Stimulated activated CD8-positive, alpha-beta memory T cell treated with anti-CD3 and anti-CD28 coated beads, Interleukin-12 subunit alpha, Interleukin-12 subunit beta, amount 100 ng/mL, for 1 hour (primary cell): ENCODE measurements at regions not wholly inside any gene's neighbourhood (a gene's known extent, or its start where the extent isn't known, plus 50 kb on each side); places are given as distances from the start of the nearest gene placed in this dataset.
"Not testable (repeated sequence)": the region's sequence is repeated elsewhere in the genome, so short reads cannot be mapped to it uniquely, and the experiment has no call there.

Experiments used
- DNase-seq: peaks from one replicate; pipeline ENCODE4 v3.0.0-alpha.2; 2020; ENCODE audit warnings: low read depth

DNA sequence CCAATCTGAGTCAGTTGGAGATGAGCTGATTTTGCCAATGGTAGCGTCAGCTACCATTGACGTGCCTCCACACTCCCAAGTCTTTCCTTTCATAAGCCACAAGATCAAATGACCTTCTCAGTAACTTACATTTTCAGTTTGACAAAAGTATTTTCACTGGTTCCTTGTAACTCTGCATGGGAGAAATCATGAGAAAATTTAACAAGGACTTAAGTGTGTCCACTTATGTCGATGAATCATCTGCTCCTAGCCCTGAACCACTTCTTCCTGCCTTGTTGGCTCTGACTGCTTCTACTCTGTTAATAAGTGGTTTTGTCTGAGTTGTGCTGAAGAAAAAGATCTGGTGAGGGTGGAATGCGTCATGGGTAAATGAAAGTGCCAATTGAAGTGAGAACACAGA, 101.2 kb downstream of the NFKBIZ start:
- no peak for DNase-seq

DNA sequence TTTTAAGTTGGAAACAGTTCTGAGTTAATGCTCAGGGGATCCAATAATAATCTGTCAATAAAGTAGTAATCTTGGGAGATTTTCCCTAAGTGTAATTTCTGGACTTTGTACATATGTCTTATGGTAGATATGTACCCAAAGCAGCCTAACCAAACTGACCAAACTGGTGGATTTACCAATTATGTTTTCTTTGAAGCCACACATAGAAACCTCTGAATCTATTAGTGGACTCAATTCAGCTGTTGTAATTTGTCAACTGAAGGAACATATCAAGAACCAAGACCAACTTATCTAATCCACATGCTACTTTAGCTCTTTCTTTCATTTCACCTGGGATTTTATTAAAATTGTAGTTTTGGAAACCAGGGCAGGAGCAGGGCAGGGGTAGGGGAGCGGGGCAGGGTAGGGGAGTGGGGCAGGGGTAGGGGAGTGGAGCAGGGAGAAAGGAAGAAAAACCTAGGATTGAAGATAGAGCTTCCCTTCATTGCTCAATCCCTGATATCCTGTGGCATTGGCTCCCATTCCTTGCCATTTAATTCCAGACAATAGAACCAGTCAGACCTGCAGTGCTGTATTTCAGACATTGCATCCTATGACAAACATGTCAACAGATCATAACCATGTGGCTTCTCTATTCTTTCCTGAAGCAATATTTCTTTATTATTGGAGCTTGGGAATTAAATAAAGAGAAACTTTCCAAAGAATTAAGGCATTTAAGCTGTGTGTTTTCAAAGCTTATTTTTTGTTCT, 101.8 kb downstream of the NFKBIZ start:
- no peak for DNase-seq

DNA sequence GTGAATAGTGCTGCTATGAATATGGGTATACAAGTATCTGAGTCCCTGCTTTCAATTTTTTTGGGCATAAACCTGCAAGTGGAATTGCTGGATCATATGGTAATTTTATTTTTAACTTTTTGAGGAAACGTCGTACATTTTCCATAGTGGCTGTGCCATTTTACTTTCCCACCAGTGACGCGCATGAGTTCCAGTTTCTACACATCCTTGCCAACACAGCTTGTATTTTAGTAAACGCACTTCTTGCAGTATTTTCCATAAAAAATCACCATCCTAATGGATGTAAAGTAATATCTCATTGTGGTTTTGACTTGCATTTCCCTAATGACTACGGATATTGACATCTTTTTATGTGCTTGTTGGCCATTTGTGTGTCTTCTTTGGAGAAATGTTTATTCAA, 105.0 kb downstream of the NFKBIZ start:
- DNase-seq, result no peak

DNA sequence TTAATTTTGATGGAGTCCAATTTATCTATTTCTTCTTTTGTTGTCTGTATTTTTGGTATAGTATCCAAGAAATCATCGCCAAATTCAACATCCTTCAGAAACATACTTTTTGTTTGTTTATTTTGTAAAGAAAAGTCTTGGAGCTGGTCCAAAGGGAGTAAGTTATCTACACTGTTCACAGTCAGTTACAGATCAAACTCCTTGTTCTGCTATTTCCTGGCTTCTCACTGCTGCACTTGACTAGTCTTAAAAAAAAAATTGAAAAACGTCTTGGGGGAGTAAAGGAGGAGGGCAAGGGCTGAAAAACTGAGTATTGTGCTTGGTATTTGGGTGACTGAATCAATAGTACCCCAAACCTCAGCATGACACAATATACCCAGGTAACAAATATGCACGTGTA, 105.6 kb downstream of the NFKBIZ start:
- no peak for DNase-seq

DNA sequence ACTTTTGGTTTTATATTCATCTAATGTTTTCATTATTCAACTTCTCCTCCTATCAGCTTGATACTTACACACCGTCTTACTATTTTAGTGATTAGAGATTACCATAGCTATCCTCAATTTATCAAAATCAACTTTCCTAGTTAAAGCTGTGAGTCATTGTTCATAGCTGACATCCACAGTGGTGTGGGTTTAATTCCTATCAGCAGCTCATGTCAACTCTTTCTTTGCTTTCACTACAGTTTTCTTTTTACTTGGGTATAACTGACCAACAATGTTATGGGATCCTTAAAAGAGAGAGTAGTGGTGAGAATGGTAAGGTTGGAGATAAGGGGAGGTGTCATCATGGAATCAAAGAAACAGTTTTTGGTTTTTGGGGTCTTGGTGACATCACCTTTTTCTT, 112.7 kb downstream of the NFKBIZ start:
- DNase-seq, result no peak

DNA sequence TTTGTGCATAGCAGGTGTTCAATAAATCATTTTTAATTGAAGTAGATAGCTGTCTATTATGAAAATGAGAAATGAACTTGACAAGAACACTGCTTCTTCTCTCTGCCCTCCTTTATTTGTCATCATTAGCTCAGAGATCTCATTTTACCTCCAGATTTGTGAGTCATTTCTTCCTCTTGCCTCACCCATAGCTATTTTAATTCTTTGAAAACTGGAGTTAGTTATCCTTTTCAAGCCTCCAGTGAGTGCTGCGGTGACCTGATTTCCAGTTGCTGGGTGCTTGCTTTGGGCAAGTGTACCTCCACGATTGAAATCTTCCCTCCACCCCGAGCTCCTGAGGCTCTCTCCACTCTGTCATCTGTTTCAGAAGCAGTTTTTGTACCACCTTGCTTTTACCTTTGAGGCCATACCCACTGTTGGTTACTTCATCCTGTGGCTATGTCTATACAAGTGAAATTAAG, 114.6 kb downstream of the NFKBIZ start:
- no peak for DNase-seq

DNA sequence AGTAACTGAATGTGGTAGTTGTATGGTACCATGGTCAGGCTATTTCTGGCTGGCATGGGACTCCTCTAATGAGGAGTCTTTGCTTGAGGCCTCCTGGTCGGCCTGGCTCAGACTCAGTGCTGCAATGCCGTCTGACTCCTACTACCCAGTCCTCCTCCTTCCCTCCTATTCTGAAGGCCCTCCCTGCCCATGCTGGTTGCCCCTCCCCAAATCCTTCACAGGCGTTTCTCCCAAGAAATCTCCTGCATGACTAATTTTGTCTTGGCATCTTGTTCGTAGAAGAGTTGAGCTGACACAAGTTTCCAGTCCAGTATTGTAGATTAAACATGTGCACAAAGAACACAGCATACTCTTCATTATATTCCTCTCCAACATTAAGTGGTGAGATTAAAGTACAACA, 115.5 kb downstream of the NFKBIZ start:
- no peak for DNase-seq

DNA sequence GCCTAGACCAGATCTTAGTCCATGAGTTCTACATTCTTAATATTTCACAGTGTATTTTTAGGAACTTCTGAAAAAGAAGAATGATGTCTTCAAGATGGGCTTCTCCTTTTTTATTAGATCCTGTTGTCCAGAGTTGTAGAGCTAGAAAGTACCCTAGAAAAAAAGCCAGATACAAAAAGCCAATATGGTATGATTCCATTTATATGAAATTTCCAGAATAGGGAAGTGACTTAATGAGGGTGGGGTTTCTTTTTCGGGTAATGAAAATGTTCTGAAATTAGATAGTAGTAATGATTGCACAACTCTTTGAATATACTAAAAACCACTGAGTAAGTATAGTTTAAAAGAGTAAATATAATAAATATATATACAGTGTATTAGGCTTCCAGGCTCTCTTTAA, 116.9 kb downstream of the NFKBIZ start:
- DNase-seq, result no peak

DNA sequence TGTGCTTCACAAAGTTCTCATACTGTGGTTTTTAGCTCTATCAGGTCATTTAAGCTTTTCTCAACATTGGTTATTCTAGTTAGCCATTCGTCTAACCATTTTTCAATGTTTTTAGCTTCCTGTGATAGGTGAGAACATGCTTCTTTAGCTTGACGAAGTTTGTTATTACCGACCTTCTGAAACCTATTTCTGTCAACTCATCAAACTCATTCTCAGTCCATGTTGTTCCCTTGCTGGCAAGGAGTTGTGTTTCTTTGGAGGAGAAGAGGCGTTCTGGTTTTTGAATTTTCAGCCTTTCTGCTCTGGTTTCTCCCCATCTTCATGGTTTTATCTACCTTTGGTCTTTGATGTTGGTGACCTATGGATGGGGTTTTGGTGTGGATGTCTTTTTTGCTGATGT, 120.9 kb downstream of the NFKBIZ start:
- no peak for DNase-seq

DNA sequence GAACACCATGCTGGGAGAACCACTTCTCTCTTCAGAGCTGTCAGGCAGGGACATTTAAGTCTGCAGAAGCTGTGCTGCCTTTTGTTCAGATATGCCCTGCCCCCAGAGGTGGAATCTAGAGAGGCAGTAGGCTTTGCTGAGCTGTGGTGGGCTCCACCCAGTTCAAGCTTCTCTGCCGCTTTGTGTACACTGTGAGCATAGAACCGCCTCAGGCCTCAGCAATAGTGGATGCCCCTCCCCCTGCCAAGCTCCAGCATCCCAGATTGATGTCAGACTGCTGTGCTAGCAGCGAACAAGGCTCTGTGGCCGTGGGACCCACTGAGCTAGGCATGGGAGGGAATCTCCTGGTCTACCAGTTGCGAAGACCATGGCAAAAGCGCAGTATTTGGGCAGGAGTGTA, 121.6 kb downstream of the NFKBIZ start:
- no peak for DNase-seq

DNA sequence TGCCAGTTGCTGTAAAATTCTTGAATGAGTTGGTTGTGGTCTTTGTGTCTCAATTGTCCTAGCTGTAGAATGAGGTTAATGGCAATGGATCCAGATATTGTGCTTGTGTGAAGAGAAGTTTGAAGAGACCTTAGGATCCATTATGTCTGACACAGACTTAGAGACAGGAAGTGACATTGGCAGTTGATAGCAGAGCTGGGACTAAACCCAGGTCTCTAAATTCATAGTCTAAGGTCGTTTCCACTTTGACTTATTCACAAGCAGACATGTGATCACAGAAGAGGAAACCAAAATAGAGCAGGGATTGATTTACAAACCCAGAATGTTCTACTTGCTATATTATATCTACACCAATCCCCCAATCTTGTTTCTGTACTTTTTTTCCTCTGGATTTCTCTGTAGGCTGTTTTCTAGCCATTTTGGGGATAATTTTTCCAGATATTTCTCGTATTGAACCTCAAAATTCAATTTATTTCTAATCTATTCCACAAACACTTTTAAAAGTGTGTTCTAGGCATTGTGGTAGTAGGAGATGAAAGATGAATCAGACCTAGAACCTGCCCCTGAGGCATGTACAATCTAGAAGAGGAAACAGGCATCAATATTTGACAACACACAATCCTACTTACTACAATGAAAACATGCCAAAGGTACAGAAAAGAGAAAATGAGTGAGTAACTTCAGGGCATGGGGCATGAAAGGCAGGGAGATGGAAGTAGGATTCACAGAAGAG, 123.3 kb downstream of the NFKBIZ start:
- no peak for DNase-seq

DNA sequence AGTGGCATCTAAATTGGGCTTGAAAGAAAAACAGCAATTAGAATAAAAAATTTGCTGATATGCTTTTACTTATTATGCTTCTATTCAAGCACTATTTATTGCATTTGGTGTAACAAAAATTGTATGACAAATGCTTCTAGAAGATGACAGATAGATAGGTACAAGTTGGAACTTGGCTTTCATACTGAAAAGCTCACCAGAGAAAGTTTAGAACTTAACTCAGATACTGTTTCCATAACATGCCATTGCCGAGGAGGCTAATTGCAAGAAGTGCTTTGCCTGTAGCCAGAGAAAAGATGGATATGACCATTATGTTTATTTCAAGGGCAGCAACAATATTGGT, 123.8 kb downstream of the NFKBIZ start:
- DNase-seq, result no peak

DNA sequence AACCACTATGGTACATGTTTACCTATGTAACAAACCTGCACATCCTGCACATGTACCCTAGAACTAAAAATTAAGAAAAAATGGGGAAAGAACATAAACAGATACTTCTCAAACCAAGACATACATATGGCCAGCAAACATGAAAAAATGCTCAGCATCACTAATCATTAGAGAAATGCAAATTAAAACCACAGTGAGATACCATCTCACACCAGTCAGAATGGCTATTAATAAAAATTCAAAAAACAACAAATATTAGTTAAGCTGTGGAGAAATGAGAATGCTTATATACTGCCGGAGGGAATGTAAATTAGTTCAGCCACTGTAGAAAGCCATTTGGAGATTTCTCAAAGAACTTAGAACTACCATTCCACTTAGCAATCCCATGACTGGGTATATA, 126.1 kb downstream of the NFKBIZ start:
- not testable (repeated sequence) for DNase-seq

DNA sequence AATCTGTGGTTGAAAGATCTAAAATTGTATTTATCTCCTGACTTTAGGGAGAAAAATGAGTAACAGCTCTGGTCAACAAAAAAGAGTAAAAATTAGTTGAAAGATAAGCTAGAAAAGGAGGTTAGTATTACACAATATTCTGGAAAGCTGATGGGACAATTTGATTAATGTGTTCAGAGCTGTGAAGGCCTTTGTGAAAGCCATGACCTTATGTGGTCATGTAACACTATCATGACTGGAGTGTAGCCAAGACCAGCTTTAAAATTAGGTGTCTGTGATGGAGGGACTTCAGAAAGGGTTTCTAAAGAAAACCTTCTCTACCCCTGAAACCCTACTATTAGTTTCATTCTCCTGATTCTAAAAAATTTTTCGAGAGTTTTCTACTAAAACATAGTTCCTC, 127.2 kb downstream of the NFKBIZ start:
- DNase-seq, result no peak

DNA sequence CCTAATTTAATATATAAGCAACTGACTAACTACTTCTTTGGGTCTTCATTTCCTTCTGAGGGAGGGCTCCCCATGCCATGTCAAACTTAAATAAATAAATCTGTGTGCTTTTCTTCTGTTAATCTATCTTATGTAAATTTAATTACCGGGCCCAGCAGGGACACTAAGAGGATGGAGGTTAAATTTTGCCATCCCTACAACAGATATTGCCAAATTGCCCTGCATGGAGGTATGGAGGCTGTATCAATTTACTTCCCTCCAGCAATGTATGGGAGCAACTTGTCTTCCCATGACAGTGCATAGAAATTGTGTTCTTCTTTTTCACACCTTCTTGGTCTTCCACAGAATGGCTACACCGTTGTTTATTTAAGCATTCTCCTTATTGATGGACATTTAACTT, 129.0 kb downstream of the NFKBIZ start:
- no peak for DNase-seq

DNA sequence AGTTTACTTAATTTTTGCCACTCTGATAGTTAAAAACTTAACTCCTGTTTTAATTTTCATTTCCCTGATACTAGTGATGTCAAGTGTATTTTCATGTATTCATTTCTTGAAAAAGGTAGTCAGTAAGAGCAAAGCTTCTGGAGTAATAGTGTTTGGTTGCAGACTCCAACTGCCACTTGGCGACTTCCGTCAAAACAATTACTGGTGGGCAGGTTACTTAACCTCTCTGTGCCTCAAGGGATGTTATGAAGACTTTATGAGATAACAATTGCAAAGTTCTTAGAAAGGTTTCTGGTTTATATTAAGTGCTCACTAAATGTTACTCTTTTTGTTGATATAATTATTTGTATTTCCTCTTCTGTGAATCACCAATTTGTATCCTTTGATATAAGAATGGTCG, 129.7 kb downstream of the NFKBIZ start:
- no peak for DNase-seq

DNA sequence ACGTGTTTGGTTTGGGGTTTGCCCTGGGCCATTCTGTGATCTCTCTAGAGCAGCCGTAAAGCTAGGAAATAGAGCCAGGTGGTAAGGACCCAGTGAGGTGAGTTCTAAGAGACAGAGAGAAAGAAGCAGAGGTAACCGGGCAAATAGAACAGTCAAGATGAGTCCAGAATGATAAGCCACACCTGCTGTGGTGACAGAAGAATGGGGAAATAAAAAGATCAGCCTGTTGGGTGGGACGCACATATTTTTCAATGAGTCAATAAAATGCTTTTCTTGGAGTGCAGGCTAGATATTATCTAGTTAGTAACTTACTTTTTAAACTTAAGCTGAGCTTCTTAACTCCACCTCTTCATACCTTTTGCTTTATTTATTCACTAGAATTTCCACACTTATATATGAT, 135.0 kb downstream of the NFKBIZ start:
- no peak for DNase-seq

DNA sequence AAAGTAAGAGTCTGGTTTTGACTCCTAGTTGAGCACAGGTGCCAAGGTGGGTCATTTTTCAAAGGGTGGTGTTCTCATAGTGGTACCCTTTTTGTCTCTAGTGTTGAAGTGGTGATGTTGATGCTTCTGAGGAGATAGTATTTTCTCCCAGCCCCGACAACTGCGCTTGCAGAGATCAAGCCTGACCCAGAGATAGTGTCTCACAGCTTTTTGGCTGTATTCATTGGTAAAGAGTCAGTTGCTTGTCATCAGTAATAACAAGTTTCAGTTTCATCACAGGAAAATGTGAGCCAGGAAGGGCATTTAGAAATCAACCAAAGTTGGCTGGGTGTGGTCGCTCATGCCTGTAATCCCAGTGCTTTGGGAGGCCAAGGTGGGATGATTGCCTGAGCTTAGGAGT, 139.3 kb downstream of the NFKBIZ start:
- no peak for DNase-seq

DNA sequence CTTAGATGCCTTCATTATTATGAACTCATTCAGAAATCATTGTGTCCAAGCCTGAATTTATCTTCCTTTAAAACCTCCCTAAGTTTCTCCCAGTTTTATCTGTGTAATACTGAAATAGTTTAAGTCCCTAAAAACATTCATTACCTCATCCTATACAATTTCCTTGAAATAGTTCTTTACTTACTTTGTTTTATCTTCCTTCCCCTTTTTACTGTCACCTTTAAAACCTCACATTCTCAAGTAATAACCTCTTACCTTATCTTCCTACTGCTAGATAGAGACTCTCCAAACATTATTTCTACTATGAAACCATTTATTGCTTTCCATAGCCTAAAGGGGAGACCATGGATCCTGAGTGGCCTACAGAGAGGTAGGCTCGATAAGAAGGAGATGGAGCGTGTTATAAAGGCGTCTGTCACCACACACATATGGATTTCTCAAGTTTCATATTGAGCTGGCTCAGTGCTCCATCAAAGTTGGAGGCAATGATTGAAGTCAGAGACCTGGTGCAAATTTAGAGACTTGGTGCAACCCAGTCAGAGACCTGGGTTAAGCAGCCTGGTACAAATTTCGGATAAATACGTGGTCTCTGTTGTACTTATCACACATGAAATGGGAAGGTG, 140.4 kb downstream of the NFKBIZ start:
- DNase-seq, result no peak

DNA sequence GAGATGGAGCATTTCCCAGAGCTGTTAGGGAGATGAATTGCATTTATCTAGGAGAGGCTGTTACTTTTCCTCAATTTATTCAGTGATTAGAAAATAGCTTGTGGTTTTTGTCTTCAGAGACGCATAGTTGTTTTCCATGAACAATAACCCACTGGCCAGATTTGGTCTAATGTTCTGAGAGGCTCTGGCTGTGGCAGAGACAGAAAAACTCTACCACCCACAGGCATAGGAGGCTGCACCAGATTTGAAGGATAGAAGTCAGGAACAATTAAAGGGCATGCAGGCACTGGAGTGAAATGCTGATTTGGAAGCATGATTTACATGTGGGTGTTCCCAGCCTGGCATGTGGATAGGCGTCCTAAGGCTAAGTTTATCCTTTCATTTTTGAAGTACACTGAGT, 143.5 kb downstream of the NFKBIZ start:
- no peak for DNase-seq

DNA sequence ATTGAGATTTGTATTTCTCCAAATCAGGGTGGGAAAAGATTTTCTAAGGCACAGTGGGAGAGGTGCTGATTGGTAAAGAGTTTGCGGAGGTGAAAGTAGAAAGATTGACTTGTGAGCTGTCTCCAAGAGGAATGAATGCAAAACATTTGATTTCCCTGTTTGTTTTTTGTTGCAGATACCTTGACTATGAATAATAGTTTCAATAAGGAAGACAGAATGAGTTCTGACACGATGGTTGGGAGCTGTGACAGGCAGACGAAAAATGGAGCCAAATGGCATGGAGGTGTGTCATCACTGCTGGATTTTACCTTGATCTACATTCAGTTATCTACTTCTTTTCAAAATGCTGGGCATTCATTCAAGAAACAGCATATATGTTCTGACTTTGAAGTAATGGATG, 145.1 kb downstream of the NFKBIZ start:
- no peak for DNase-seq

DNA sequence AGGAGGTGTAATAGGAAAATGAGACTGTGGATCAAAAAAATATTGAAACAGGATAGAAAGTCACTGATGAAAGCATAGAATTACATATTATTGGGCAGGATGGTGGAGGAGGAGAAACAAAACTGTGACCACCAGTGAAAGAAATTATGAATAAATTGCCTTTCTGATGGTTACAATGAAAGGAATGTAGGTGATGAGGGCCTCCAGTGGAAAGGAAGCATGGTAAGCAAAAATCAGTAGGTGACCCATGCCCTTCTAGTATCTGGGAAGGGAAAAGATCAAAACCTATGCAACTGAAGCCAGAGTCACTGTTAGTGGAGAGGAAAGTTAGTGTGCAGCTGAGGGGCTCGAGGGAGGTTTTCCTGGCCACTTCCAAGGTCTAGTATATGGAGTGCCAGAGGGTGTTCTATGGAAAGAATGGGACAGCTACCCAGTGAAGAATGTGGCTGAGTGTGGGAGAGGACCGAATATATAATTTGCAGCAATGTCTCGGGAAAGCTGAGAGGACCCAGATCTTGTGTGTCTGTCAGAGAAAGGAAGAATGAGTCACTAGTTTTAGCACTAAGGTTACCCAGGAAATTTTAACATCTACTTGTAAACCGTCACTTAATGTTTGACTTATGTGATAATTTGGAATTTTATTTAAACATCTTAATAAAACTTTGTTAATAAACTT, 146.2 kb downstream of the NFKBIZ start:
- no peak for DNase-seq

DNA sequence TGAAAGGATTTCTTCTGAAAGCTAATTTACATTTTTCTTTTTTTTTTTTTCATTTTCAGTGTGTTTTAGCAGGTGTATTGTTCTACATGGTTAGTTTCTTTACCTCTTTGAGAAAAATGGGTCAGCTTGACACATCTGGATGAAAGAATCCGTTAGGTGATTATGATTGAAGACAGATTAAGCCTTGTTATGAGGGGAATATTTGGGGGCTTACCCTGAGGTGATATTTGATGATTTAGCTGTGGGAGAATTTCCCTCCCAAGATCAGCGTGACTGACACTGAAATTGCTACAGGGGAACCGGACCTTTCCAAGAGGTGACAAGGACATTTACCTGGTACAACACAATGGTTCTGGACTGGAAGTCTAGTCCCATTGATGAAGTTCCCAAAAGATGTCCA, 147.5 kb downstream of the NFKBIZ start:
- no peak for DNase-seq
